GM13976 (cell line): ENCODE measurements at regions not wholly inside any gene's neighbourhood (a gene's known extent, or its start where the extent isn't known, plus 50 kb on each side); places are given as distances from the start of the nearest gene placed in this dataset.
"Not testable (repeated sequence)": the region's sequence is repeated elsewhere in the genome, so short reads cannot be mapped to it uniquely, and the experiment has no call there.

Experiments
- DNase-seq: peaks from one replicate; pipeline ENCODE4 v3.0.0; 2012; ENCODE audit warnings: low spot score
- CTCF ChIP-seq: IDR thresholded peaks from 2 replicates; pipeline ENCODE4 v1.5.1; 2012; ENCODE audit warnings: borderline replicate concordance, mild to moderate bottlenecking; ENCODE audit not compliant: insufficient read depth; ENCODE audit errors: extremely low read depth, missing control alignments, control extremely low read depth
- in situ Hi-C: fragments of 300-500 bp; cut with MboI; formaldehyde crosslinking; loops from one replicate; pipeline ENCODE4 v1.12.0; 2022; ENCODE audit warnings: low sequenced_read_pairs, mixed read lengths, inconsistent platforms; ENCODE audit not compliant: unreplicated experiment

GRCh38 chr14:34161351-34162082, 210.6 kb upstream of the EGLN3 start:
- in situ Hi-C loops: no loop called here
- TF ChIP-seq CTCF: no peak

GRCh38 chr14:34160619-34161018, 209.7 kb upstream of the EGLN3 start:
- no peak for DNase-seq
- in situ Hi-C loops: no loop called here
- no peak for TF ChIP-seq CTCF

More at GRCh38 chr14:34161351-34162082, 210.6 kb upstream of the EGLN3 start:
- DNase-seq: no peak

- in situ Hi-C loops: no loop called here
- no peak for DNase-seq
- no peak for TF ChIP-seq CTCF
Observed at GRCh38 chr14:34157651-34158050, 206.8 kb upstream of the EGLN3 start.

GRCh38 chr14:34147461-34147860, 196.6 kb upstream of the EGLN3 start:
- TF ChIP-seq CTCF: no peak
- DNase-seq: no peak
- in situ Hi-C loops: no loop called here

- in situ Hi-C loops, DNase-seq: not testable (repeated sequence)
Observed at GRCh38 chr14:34140127-34140526, 189.3 kb upstream of the EGLN3 start.

- in situ Hi-C loops, DNase-seq: not testable (repeated sequence)
Observed at GRCh38 chr14:34139160-34140121, 188.6 kb upstream of the EGLN3 start.

GRCh38 chr14:34138175-34138574, 187.3 kb upstream of the EGLN3 start:
- in situ Hi-C loops: no loop called here
- no peak for TF ChIP-seq CTCF

More at GRCh38 chr14:34138175-34138574, 187.3 kb upstream of the EGLN3 start:
- DNase-seq: no peak
